ENCODE measurements at regions not wholly inside any gene's neighbourhood (a gene's known extent, or its start where the extent isn't known, plus 50 kb on each side); places are given as distances from the start of the nearest gene placed in this dataset.

DNA sequence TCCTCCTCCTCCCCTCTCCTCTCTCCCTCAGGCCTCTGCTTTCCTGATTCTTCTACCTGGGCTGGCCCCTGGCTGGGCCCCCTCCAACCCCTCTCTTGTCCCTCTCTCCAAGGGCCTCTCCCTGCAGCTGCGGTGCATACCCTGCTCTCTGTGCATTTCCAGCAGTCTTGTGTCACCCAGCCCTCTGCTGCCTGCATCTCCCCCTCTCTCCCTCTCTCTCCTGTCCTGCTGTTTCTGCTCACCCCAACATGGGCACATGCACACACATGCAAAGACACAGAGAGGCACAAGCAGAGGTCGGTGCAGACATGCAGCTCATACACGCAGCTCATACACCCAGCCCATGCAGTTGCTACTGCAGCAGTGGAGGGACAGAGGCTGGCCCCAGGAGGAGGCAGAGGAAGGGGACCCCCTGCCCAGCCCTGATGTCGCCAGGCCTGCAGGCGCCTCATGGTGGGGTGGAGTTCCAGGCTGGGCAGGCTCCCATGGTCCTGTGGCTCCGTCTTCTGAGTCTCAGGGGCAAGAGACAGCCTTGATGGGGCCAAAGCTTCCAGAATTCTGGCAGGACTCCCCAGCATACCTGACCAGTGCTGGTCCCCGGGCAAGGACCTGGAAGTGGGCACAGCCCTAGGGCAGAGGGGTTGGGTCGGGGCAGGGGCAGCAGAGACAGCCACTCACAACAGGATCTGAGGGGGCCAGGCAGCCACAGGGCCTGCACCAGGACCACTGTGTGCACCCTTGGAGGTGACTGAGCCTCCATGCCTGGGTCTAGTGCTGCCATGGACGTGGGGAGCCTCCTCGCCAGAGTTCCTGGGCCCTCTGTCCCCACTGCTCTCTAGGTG lies 216.9 kb downstream of the C9orf50 start:
- POLR2A ChIA-PET (ENCODE audit: low non-redundant PET), result no interaction called here
- CTCF ChIA-PET, result interaction anchor here (0.5 kb wide), 1 partner anchor 44 kb away, joined by 3 read pairs; no protein-coding TSS in a partner anchor
- no peak for DNase-seq (ENCODE audit: low spot score)
- TF ChIP-seq, protein P1, sequence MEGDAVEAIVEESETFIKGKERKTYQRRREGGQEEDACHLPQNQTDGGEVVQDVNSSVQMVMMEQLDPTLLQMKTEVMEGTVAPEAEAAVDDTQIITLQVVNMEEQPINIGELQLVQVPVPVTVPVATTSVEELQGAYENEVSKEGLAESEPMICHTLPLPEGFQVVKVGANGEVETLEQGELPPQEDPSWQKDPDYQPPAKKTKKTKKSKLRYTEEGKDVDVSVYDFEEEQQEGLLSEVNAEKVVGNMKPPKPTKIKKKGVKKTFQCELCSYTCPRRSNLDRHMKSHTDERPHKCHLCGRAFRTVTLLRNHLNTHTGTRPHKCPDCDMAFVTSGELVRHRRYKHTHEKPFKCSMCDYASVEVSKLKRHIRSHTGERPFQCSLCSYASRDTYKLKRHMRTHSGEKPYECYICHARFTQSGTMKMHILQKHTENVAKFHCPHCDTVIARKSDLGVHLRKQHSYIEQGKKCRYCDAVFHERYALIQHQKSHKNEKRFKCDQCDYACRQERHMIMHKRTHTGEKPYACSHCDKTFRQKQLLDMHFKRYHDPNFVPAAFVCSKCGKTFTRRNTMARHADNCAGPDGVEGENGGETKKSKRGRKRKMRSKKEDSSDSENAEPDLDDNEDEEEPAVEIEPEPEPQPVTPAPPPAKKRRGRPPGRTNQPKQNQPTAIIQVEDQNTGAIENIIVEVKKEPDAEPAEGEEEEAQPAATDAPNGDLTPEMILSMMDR (conservative IDR thresholded peaks at IDR 0.05; ENCODE audit: low read depth), result no peak
- peak overlapping the region; percentile 1; the same call in 1 of the 2 replicates for H3K27ac ChIP-seq

DNA sequence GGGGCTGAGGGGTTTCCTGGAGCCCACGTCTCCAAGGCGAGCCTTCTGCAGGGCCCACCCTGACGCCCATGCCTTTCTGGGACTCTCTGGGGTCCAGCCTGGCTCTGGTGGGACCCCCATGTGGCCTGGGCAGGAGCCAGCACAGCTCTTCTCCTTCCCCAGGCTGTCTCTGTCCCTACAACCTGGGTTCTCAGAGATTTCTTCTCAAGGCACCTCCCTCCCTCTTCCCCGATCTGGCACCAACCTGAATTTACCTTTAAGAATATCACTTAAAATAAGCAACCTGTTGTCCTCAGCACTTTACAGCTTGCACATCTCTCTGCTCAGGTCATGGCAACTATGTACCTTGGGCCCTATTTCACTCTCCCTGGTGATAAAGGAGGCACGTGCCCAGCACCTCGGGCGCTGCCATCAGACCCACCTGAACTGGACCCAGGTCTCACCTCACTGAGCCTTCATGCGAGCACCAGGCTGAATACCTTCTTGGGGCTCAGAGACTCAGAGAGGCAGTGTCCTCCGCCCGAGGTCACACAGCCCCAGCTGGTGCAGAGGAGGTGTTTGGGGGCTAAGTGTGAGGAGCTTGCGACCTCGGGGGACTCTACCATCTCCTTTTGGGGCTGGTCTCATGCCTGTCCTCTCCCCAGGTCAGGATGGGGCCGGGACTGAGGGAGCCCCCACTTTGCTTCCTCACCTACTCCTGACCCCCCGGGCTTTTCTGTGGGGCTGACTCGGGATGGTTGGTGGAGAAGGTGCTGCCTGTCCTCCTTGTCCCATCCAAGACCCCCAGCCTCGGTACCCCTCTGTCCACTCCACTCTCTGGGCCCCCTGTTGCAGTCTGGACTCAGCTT lies 217.7 kb downstream of the C9orf50 start:
- DNase-seq (ENCODE audit: low spot score), result no peak
- ChIA-PET POLR2A (ENCODE audit: low non-redundant PET) (no interaction called here), CTCF (no interaction called here)
- peak overlapping the region; percentile 1; the same call in 1 of the 2 replicates for H3K27ac ChIP-seq
- TF ChIP-seq, protein P1 (conservative IDR thresholded peaks at IDR 0.05; ENCODE audit: low read depth), result no peak

DNA sequence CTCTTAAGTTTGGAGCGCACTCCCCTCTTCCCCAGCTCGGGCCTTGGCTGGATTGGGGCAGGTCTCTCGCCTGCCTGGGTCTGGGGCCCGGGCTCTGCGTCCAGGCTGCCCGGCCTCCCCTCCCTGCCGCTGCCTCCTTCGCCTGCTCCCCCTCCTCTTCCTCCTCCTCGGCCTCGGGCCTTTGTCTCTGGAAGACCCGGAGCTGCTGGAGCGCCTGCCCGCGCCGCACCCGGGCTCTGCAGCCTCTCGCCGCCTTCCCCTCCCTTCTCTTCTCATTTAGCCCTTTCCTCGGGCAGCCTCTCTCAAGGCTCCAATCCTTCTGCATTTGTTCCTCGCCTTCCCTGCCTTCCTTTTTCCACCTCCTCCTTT lies 218.5 kb downstream of the C9orf50 start:
- POLR2A ChIA-PET (ENCODE audit: low non-redundant PET), result no interaction called here
- CTCF ChIA-PET, result no interaction called here
- TF ChIP-seq, protein P1 (conservative IDR thresholded peaks at IDR 0.05; ENCODE audit: low read depth), result no peak
- no peak for DNase-seq (ENCODE audit: low spot score)
- H3K27ac ChIP-seq, result 0 out of 2 replicates have a peak overlapping the region, but pooled peaks have one; percentile 8

DNA sequence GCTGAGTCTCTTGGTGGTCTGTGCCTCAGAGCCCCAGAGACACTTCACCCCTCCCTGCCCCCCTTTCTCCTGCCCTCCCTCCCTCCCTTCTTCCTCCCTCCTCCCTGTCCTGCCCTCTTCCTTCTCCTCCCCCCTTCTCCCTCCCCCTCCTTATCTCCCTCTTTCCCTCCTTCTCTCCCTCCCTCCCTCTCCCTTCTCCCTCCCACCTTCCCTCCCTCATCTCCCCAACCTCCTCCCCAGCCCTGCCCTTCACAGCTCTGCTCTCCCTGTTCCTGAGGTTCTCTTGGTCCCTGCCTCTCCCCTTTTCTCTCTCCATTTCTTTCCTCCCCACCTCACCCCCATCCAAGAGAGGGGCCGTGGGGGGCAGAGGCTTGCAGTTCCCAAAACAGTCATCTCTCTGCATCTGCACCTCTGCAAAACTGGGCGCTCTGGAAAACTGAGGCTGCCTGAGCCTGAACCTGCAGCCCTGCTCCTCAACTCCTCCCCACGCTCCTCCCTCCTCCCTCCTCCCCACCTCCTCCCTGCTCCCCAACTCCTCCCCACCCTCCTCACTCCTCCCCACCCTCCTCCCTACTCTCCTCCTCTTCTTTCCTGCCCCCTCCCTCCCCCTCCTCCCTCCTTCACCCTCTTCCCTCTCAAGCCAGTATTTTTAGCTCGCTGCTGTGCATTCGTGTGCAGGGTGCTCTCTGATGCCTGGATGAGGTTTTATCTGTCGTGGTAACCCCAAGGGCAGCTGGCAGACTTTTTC lies 219.1 kb downstream of the C9orf50 start:
- 0 out of 2 replicates have a peak overlapping the region, but pooled peaks have one; percentile 8 for H3K27ac ChIP-seq
- DNase-seq (ENCODE audit: low spot score), result no peak
- ChIA-PET POLR2A (ENCODE audit: low non-redundant PET) (no interaction called here), CTCF (interaction anchor here (0.7 kb wide), 1 partner anchor 270 kb away, joined by 5 read pairs; no protein-coding TSS in a partner anchor)
- TF ChIP-seq, protein P1 (conservative IDR thresholded peaks at IDR 0.05; ENCODE audit: low read depth), result no peak

DNA sequence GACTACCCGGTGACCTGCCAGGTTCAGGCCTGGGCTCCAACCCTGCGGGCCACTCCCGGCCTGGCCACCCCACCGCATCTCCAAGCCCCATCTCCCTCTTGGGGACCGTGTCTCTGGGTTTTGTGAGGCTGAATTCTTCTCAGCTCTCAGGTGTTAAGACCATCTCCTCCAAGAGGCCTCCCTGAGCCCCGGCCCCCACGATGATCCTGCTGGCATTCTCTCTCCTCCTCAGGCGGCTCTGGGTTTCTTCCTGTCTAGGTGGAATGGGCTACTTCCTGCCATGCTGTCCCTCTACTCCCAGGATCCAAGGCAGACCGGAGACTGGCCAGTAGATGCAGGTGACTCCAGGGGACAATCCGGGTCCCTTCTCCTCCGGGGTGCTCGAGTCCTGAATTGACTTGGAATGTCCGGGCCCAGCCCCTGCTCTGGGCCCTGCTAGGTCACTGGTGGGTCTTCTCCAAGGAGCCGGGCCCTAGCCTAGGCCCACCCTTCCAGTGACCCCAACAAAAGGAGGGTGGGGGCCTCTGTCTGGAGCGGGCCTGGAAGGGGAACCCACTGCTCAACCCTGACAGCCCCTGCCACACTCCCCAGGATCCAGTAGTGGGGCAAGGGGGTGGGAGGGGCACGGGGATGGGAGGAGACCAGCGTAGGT lies 219.8 kb downstream of the C9orf50 start:
- POLR2A ChIA-PET (ENCODE audit: low non-redundant PET), result no interaction called here
- DNase-seq (ENCODE audit: low spot score), result no peak
- TF ChIP-seq, protein P1 (conservative IDR thresholded peaks at IDR 0.05; ENCODE audit: low read depth), result no peak
- CTCF ChIA-PET, result interaction anchor here (0.6 to 0.7 kb wide), 3 partner anchors 15 to 314 kb away, joined by 3 to 5 read pairs (median 4); no protein-coding TSS in a partner anchor
- H3K27ac ChIP-seq, result 0 out of 2 replicates have a peak overlapping the region, but pooled peaks have one; percentile 0
